A673 (cell line): ENCODE measurements at regions not wholly inside any gene's neighbourhood (a gene's known extent, or its start where the extent isn't known, plus 50 kb on each side); places are given as distances from the start of the nearest gene placed in this dataset.

Source experiments
- CTCF ChIP-seq: fragments of 300-800, 200-600 bp; sonication (generic); conservative IDR thresholded peaks from 2 replicates; pipeline ENCODE4 v1.5.1; 2017; ENCODE audit warnings: low read depth, mild to moderate bottlenecking, antibody characterized with exemption, low read length, moderate library complexity, mixed read lengths
- EZH2 ChIP-seq: fragments of 200-600 bp; sonication (generic); IDR thresholded peaks from 2 replicates; pipeline ENCODE4 v1.6.1; 2017; ENCODE audit warnings: borderline replicate concordance, low read depth, mild to moderate bottlenecking, mixed read lengths, antibody characterized with exemption, low read length; ENCODE audit not compliant: poor library complexity, severe bottlenecking

GRCh38 chr3:107265526-107265925, 111.7 kb upstream of the CCDC54 start:
- TF ChIP-seq CTCF (no peak), EZH2 (no peak)
